Upper lobe of right lung (tissue), 1 donor: ENCODE measurements at regions not wholly inside any gene's neighbourhood (a gene's known extent, or its start where the extent isn't known, plus 50 kb on each side); places are given as distances from the start of the nearest gene placed in this dataset.

Experiments used
- ATAC-seq: fragments of 200-7000 bp; cut with Tn5 transposase; one replicate; pipeline ENCODE4 v1.9.1; 2020; ENCODE audit warnings: mild to moderate bottlenecking, moderate library complexity
- DNase-seq: peaks from one replicate; pipeline ENCODE4 v3.0.0-alpha.2; 2020
- H3K27ac ChIP-seq: fragments of 200-600 bp; one replicate; pipeline ENCODE4 v1.8.0; 2022
- H3K27me3 ChIP-seq: fragments of 200-600 bp; one replicate; pipeline ENCODE4 v1.8.0; 2022; ENCODE audit warnings: mild to moderate bottlenecking
- H3K36me3 ChIP-seq: fragments of 200-600 bp; one replicate; pipeline ENCODE4 v1.8.0; 2022
- H3K4me1 ChIP-seq: fragments of 200-600 bp; one replicate; pipeline ENCODE4 v1.8.0; 2022
- H3K4me3 ChIP-seq: fragments of 200-600 bp; one replicate; pipeline ENCODE4 v1.8.0; 2022; ENCODE audit warnings: mild to moderate bottlenecking
- H3K9me3 ChIP-seq: fragments of 200-600 bp; one replicate; pipeline ENCODE4 v1.8.0; 2022
- intact Hi-C: fragments of 100-400 bp; cut with DNase I; formaldehyde crosslinking; loops from one replicate; pipeline ENCODE4 v1.11.0; 2022
- TF ChIP-seq, protein P1 (sequence below): fragments of 200-600 bp; IDR thresholded peaks from one replicate; pipeline ENCODE4 v1.8.0; 2022; ENCODE audit warnings: antibody characterized with exemption
- donor health status: DM: no; HTN: yes; CAD: no; lungs with severe emphysema.

DNA sequence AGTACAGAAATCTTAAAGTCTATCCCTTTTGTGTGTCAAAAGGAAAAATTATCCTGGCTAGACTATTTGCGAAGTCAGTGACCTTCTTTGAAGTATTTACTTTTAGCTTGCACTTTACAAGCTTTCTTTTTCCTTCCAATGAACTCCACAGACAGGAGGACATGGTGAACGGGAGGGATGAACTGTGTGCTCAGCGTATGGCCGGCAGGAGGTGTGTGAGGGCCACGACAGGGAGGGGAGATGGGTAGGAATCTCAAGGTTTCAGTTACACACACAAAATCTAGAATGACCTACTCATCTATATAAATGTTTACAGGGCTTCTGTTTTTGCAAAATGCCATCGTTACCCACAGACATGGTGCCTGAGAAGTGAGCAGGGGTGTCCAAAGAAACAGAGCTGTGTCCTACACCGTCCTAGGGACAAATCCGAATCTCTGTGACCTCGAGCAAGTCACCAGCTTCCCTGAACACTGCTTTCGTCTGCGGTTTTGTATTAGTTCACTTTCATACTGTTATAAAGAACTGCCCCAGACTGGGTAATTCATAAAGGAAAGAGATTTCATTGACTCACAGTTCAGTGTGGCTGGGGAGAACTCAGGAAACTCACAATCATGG is 537.2 kb downstream of the LIG4 start:
- peak; percentile 53 for ATAC-seq
- no peaks in the 10 kb centered on the region for H3K9me3 ChIP-seq
- H3K27me3 ChIP-seq = no peaks in the 10 kb centered on the region
- H3K4me3 ChIP-seq = no peak overlapping the region
- intact Hi-C loops = no loop called here
- H3K27ac ChIP-seq = no peak overlapping the region
- no peaks in the 10 kb centered on the region for H3K4me1 ChIP-seq
- no peak for DNase-seq
- TF ChIP-seq, protein P1, sequence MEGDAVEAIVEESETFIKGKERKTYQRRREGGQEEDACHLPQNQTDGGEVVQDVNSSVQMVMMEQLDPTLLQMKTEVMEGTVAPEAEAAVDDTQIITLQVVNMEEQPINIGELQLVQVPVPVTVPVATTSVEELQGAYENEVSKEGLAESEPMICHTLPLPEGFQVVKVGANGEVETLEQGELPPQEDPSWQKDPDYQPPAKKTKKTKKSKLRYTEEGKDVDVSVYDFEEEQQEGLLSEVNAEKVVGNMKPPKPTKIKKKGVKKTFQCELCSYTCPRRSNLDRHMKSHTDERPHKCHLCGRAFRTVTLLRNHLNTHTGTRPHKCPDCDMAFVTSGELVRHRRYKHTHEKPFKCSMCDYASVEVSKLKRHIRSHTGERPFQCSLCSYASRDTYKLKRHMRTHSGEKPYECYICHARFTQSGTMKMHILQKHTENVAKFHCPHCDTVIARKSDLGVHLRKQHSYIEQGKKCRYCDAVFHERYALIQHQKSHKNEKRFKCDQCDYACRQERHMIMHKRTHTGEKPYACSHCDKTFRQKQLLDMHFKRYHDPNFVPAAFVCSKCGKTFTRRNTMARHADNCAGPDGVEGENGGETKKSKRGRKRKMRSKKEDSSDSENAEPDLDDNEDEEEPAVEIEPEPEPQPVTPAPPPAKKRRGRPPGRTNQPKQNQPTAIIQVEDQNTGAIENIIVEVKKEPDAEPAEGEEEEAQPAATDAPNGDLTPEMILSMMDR = no peak
- H3K36me3 ChIP-seq = no peaks in the 10 kb centered on the region

DNA sequence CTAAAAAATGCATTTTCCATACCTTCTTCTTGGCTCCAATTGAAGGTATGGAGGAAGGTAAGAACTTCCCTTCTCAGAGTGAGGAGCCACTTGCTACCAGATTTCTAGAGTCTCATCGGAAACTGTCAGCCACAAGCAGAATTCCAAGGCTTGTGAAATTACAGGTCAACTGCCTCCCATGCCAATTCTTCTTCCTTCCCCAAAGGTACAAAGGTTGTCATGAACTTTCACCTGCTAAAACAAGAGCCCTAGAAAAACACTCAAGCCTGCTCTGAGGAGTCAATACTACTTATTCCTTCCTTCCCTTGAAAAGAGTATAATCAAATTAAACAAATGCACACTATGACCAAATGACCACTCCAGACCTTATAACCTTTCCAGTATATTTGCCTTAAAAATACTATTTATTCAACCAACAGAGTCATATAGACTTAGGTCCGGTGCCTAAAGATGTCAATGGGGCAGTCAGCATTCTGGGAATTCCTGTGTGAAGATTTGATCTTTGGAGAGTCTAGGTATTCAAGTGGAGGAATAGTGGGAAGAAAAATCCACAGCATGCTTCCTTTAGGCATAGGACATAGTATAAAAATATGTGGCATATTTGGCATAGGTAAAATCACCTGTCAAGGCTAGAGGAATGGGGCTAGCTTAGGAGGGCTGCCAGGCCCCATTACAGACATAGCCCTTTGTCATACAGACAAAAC is 539.3 kb downstream of the LIG4 start:
- ATAC-seq = peak; percentile 29
- Histone ChIP-seq H3K27ac (no peak overlapping the region), H3K27me3 (no peaks in the 10 kb centered on the region), H3K4me1 (no peaks in the 10 kb centered on the region), H3K9me3 (no peaks in the 10 kb centered on the region), H3K36me3 (no peaks in the 10 kb centered on the region), H3K4me3 (no peak overlapping the region)
- TF ChIP-seq, protein P1 = no peak
- DNase-seq = no peak
- intact Hi-C loops = no loop called here

DNA sequence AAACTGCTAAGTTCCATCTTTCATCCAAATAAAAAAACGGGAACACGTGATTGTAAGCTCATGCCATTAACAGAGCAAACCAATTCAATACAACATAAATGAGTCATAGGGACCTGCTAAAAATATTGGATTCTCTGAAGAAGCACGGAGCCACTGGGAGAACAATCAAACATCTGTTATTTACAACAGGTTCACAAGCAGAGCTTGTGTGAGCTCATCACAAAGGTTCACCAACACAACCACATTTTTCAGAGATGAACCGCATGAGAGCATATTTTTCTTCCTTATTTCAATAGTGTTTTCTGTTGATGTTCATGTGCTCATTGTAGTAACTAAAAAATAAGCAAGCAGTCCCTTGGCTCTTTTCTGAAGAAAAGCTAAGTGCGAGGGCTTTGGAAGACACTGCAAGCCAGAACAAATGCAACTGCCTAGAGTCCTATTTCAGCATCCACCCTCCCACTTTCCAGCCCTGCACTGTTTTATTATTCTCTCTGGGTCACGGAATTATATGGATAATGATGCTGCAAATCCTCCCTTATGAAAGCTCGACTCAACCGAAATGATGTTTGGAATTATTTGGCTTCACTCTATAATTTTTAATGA is 545.8 kb downstream of the LIG4 start:
- TF ChIP-seq, protein P1 = no peak
- intact Hi-C loops = no loop called here
- Histone ChIP-seq H3K9me3 (no peaks in the 10 kb centered on the region), H3K4me3 (no peak overlapping the region), H3K36me3 (no peaks in the 10 kb centered on the region), H3K4me1 (no peaks in the 10 kb centered on the region), H3K27me3 (no peaks in the 10 kb centered on the region), H3K27ac (no peak overlapping the region)
- DNase-seq = no peak
- ATAC-seq = no peak

DNA sequence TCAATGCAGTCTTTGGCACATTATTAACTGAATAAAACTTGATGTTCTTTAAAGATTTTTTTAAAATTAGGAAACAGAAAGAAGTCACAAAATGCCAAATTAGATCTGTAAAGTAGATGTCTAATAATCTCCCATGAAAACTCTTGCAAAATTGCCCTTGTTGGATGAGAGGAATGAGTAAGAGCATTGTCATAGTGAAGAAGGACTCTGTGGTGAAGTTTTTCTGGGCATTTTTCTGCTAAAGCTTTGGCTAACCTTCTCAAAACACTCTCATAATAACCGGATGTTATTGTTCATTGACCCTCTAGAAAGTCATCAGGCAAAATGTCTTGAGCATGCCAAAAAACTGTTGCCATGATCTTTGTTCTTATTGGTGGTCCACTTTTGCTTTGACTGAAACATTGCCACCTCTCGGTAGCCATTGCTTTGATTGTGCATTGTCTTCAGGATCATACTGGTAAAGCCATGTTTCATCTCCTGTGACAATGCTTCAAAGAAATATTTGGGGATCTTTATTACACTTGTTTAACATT is 549.3 kb downstream of the LIG4 start:
- ATAC-seq = no peak
- intact Hi-C loops = no loop called here

DNA sequence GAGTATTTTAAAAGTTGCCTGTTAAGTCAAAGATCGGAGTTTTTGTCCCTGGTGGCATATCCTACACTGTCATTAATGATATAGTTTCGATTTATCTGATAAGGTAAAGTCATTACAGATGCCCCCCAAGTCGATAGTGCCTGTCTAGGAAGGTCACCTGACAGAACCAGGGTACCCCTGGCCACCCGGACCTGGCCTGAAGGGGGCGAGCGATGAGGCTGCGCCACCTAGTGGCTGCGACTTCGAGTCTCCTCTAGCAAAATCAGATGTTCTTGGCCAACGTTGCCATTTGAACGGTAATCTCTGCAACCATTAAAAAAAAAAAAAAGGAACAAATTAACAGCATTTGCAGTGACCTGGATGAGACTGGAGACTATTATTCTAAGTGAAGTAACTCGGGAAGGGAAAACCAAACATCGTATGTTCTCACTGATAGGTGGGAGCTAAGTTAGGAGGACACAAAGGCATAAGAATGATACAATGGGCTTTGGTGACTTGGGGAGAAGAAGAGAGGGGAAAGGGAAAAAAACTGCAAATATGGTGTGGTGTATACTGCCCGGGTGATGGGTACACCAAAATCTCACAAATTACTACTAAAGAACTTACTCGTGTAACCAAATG is 565.1 kb downstream of the LIG4 start:
- H3K27me3 ChIP-seq = no peaks in the 10 kb centered on the region
- H3K4me1 ChIP-seq = no peaks in the 10 kb centered on the region
- intact Hi-C loops = no loop called here
- TF ChIP-seq, protein P1 = peak; percentile 67
- peak; percentile 74 for DNase-seq
- no peak overlapping the region for H3K4me3 ChIP-seq
- H3K36me3 ChIP-seq = no peaks in the 10 kb centered on the region
- H3K27ac ChIP-seq = no peak overlapping the region
- H3K9me3 ChIP-seq = no peaks in the 10 kb centered on the region
- peak; percentile 78 for ATAC-seq

More for the DNA sequence above, 549.3 kb downstream of the LIG4 start:
- no peaks in the 10 kb centered on the region for H3K36me3 ChIP-seq
- H3K9me3 ChIP-seq = no peaks in the 10 kb centered on the region
- no peak overlapping the region for H3K4me3 ChIP-seq
- H3K27ac ChIP-seq = no peak overlapping the region
- TF ChIP-seq, protein P1 = no peak
- H3K27me3 ChIP-seq = no peaks in the 10 kb centered on the region
- DNase-seq = no peak
- no peaks in the 10 kb centered on the region for H3K4me1 ChIP-seq
